HEK293 (cell line): ENCODE measurements at regions not wholly inside any gene's neighbourhood (a gene's known extent, or its start where the extent isn't known, plus 50 kb on each side); places are given as distances from the start of the nearest gene placed in this dataset.
A peak's percentile ranks its signal among the peaks of the same experiment; 100 is the strongest.

ENCODE experiments used
- CTCF ChIA-PET: fragments of 350-600 bp; formaldehyde crosslinking; extraction: SDS; loops from one replicate; lab custom pipeline; 2021; ENCODE audit warnings: antibody characterized with exemption; lab: Yijun Ruan, JAX
- POLR2A ChIA-PET: fragments of 300-600 bp; formaldehyde crosslinking; extraction: SDS; loops from one replicate; lab custom pipeline; 2020; ENCODE audit warnings: antibody characterized with exemption, inconsistent platforms; lab: Yijun Ruan, JAX
- H3K27ac ChIP-seq: fragments of 200-500 bp; sonication (Bioruptor generic); 2 replicates; pipeline ENCODE4 v1.5.1; 2014; ENCODE audit warnings: low read depth, low read length, control low read depth, inconsistent platforms; ENCODE audit errors: extremely low read depth
- H3K36me3 ChIP-seq, 2 experiments: fragments of 200-500 bp in 1 of 2; sonication (Bioruptor generic) in 1 of 2; 1 replicate in 1 of 2; 2 replicates in 1 of 2; pipeline ENCODE4 v1.5.1; 2014 to 2017; ENCODE audit warnings: inconsistent platforms in 2 of 2, low read length in 2 of 2; ENCODE audit not compliant: control insufficient read depth in 2 of 2, insufficient read depth in 1 of 2
- H3K4me1 ChIP-seq: fragments of 200-500 bp; sonication (Bioruptor generic); 2 replicates; pipeline ENCODE4 v1.5.1; 2014; ENCODE audit warnings: mild to moderate bottlenecking, low read length, inconsistent platforms; ENCODE audit not compliant: control insufficient read depth, insufficient read depth
- H3K4me3 ChIP-seq: 2 replicates; pipeline ENCODE4 v1.5.1; 2011; ENCODE audit warnings: low read depth, mild to moderate bottlenecking, control low read depth, low read length, moderate library complexity
- H3K9me3 ChIP-seq: fragments of 200-500 bp; sonication (Bioruptor generic); 2 replicates; pipeline ENCODE4 v1.5.1; 2014; ENCODE audit warnings: low read depth, low read length, inconsistent platforms; ENCODE audit not compliant: control insufficient read depth, insufficient read depth
- GLIS1 ChIP-seq: fragments of 450-650 bp; formaldehyde crosslinking; IDR thresholded peaks from 2 replicates; pipeline ENCODE4 v1.5.1; 2016; ENCODE audit warnings: missing biosample characterization, missing genetic modification characterization
- HIC1 ChIP-seq: fragments of 450-650 bp; formaldehyde crosslinking; IDR thresholded peaks from 2 replicates; pipeline ENCODE4 v1.5.1; 2016; ENCODE audit warnings: missing biosample characterization, missing genetic modification characterization
- PRDM4 ChIP-seq: fragments of 450-650 bp; formaldehyde crosslinking; IDR thresholded peaks from 2 replicates; pipeline ENCODE4 v1.5.1; 2017; ENCODE audit warnings: missing biosample characterization, missing genetic modification characterization
- REPIN1 ChIP-seq: fragments of 450-650 bp; formaldehyde crosslinking; IDR thresholded peaks from 2 replicates; pipeline ENCODE4 v1.5.1; 2017; ENCODE audit warnings: missing biosample characterization, missing genetic modification characterization, low read depth
- SALL2 ChIP-seq: fragments of 450-650 bp; formaldehyde crosslinking; IDR thresholded peaks from 2 replicates; pipeline ENCODE4 v1.5.0; 2017; ENCODE audit warnings: missing biosample characterization, mild to moderate bottlenecking, missing genetic modification characterization, borderline replicate concordance
- TRIM28 ChIP-seq: IDR thresholded peaks from 2 replicates; pipeline ENCODE4 v1.6.1; 2011; ENCODE audit warnings: low read length, control low read depth, borderline replicate concordance
- YY2 ChIP-seq: fragments of 450-650 bp; formaldehyde crosslinking; IDR thresholded peaks from 2 replicates; pipeline ENCODE4 v1.5.1; 2016; ENCODE audit warnings: missing biosample characterization, missing genetic modification characterization
- ZBTB21 ChIP-seq: fragments of 450-650 bp; formaldehyde crosslinking; IDR thresholded peaks from 2 replicates; pipeline ENCODE4 v1.5.1; 2017; ENCODE audit warnings: missing biosample characterization, missing genetic modification characterization
- ZNF175 ChIP-seq: fragments of 450-650 bp; formaldehyde crosslinking; IDR thresholded peaks from 2 replicates; pipeline ENCODE4 v1.5.1; 2016; ENCODE audit warnings: missing biosample characterization, missing genetic modification characterization
- ZNF211 ChIP-seq: fragments of 450-650 bp; formaldehyde crosslinking; IDR thresholded peaks from 2 replicates; pipeline ENCODE4 v1.5.1; 2016; ENCODE audit warnings: low read depth, missing biosample characterization, missing genetic modification characterization
- ZNF473 ChIP-seq: fragments of 450-650 bp; formaldehyde crosslinking; IDR thresholded peaks from 2 replicates; pipeline ENCODE4 v1.5.1; 2017; ENCODE audit warnings: missing biosample characterization, missing genetic modification characterization
- ZNF514 ChIP-seq: fragments of 450-650 bp; formaldehyde crosslinking; IDR thresholded peaks from 2 replicates; pipeline ENCODE4 v1.5.1; 2016; ENCODE audit warnings: missing biosample characterization, missing genetic modification characterization
- ZNF529 ChIP-seq: fragments of 450-650 bp; formaldehyde crosslinking; IDR thresholded peaks from 2 replicates; pipeline ENCODE4 v1.5.1; 2017; ENCODE audit warnings: missing genetic modification characterization, missing biosample characterization; ENCODE audit not compliant: insufficient replicate concordance
- ZNF530 ChIP-seq: fragments of 450-650 bp; formaldehyde crosslinking; IDR thresholded peaks from 2 replicates; pipeline ENCODE4 v1.5.1; 2016; ENCODE audit warnings: low read depth, missing biosample characterization, missing genetic modification characterization
- ZNF544 ChIP-seq: fragments of 450-650 bp; formaldehyde crosslinking; IDR thresholded peaks from 2 replicates; pipeline ENCODE4 v1.5.0; 2017; ENCODE audit warnings: missing biosample characterization, missing genetic modification characterization
- ZNF658 ChIP-seq: fragments of 450-650 bp; formaldehyde crosslinking; IDR thresholded peaks from 2 replicates; pipeline ENCODE4; 2016; ENCODE audit warnings: missing biosample characterization, missing genetic modification characterization
- ZNF777 ChIP-seq: fragments of 450-650 bp; formaldehyde crosslinking; IDR thresholded peaks from 2 replicates; pipeline ENCODE4 v1.5.1; 2017; ENCODE audit warnings: missing biosample characterization, missing genetic modification characterization, borderline replicate concordance
- TF ChIP-seq, protein P1 (sequence below): fragments of 450-650 bp; formaldehyde crosslinking; IDR thresholded peaks from 2 replicates; pipeline ENCODE4 v1.5.1; 2016; ENCODE audit warnings: missing biosample characterization, missing genetic modification characterization
- TF ChIP-seq, protein P2 (sequence below): fragments of 450-650 bp; formaldehyde crosslinking; IDR thresholded peaks from 2 replicates; pipeline ENCODE4 v1.5.1; 2016; ENCODE audit warnings: missing biosample characterization, missing genetic modification characterization

DNA sequence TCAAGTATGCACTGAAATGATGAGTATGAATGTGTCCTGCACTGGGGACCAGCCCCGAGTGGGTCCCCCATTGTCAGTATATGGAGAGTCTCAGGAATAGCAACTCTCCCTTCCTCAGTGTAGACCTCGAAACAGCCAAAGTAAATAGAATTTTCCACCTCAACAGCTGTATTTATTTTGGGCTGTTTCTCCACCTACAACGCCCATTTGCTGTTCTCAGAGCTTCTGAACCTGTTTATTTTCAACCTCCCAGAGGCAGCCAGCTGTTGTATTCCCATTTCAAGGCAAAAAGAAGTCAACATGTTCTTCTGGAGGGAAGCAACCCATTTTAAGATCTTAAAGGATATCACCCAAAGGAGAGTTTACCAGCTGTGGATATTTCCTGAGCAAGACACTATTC is 59.6 kb upstream of the BICC1 start:
- H3K4me1 ChIP-seq, result no peaks in the 10 kb centered on the region
- no peak overlapping the region for H3K27ac ChIP-seq
- no peaks in the 10 kb centered on the region for H3K9me3 ChIP-seq
- CTCF ChIA-PET, result interaction anchor here (0.5 to 0.9 kb wide), 3 partner anchors 11 to 156 kb away, joined by 3 read pairs; no protein-coding TSS in a partner anchor
- TF ChIP-seq PRDM4, result peak; percentile 54
- TF ChIP-seq ZNF175, result no peak
- TF ChIP-seq, all 188 proteins: peak for 1
- Histone ChIP-seq H3K36me3 (no peaks in the 10 kb centered on the region), H3K4me3 (no peak overlapping the region)
- POLR2A ChIA-PET, result no interaction called here

- Histone ChIP-seq H3K9me3 (no peaks in the 10 kb centered on the region), H3K4me1 (no peaks in the 10 kb centered on the region), H3K4me3 (no peak overlapping the region), H3K27ac (no peak overlapping the region), H3K36me3 (no peaks in the 10 kb centered on the region)
- CTCF ChIA-PET, result interaction anchor here (0.9 kb wide), 1 partner anchor 157 kb away, joined by 3 read pairs; no protein-coding TSS in a partner anchor
- POLR2A ChIA-PET, result no interaction called here
- TF ChIP-seq REPIN1 (tag by site-specific recombination) (no peak), ZNF529 (no peak), TRIM28 (no peak), ZNF211 (no peak), ZNF544 (no peak), ZNF514 (tag by site-specific recombination) (no peak), GLIS1 (tag by site-specific recombination) (no peak), ZNF658 (tag by site-specific recombination) (no peak), ZBTB21 (tag by site-specific recombination) (no peak)
- TF ChIP-seq, protein P1, sequence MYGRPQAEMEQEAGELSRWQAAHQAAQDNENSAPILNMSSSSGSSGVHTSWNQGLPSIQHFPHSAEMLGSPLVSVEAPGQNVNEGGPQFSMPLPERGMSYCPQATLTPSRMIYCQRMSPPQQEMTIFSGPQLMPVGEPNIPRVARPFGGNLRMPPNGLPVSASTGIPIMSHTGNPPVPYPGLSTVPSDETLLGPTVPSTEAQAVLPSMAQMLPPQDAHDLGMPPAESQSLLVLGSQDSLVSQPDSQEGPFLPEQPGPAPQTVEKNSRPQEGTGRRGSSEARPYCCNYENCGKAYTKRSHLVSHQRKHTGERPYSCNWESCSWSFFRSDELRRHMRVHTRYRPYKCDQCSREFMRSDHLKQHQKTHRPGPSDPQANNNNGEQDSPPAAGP (tag by site-specific recombination), result no peak
- TF ChIP-seq, protein P2, sequence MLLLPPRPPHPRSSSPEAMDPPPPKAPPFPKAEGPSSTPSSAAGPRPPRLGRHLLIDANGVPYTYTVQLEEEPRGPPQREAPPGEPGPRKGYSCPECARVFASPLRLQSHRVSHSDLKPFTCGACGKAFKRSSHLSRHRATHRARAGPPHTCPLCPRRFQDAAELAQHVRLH (tag by site-specific recombination), result no peak
Observed at GRCh38 chr10:58456179-58456578, 56.5 kb upstream of the BICC1 start.

GRCh38 chr10:58457761-58458616 is 54.7 kb upstream of the BICC1 start:
- Histone ChIP-seq H3K4me3 (no peak overlapping the region), H3K36me3 (no peaks in the 10 kb centered on the region), H3K9me3 (no peaks in the 10 kb centered on the region), H3K4me1 (no peaks in the 10 kb centered on the region), H3K27ac (no peak overlapping the region)
- TF ChIP-seq HIC1 (tag by site-specific recombination) (no peak), YY2 (no peak), ZNF473 (no peak), ZNF530 (tag by site-specific recombination) (no peak), ZNF175 (no peak), ZNF777 (tag by site-specific recombination) (no peak), SALL2 (tag by site-specific recombination) (no peak)
- ChIA-PET POLR2A (no interaction called here), CTCF (interaction anchor here (2.0 kb wide), 1 partner anchor 43 kb away, joined by 6 read pairs; no protein-coding TSS in a partner anchor)
